Activated T-cell treated with anti-CD3 and anti-CD28 coated beads for 4 hours (primary cell): ENCODE measurements at regions not wholly inside any gene's neighbourhood (a gene's known extent, or its start where the extent isn't known, plus 50 kb on each side); places are given as distances from the start of the nearest gene placed in this dataset.
A peak's percentile ranks its signal among the peaks of the same experiment; 100 is the strongest.

Experiments
- DNase-seq: peaks from one replicate; pipeline ENCODE4 v3.0.0-alpha.2; 2020

- no peak for DNase-seq
Measured at GRCh38 chr2:12978066-12978835, 261.5 kb downstream of the TRIB2 start.

GRCh38 chr2:12979066-12979465, 262.3 kb downstream of the TRIB2 start:
- DNase-seq: no peak

GRCh38 chr2:12980817-12981216, 264.1 kb downstream of the TRIB2 start:
- DNase-seq: no peak

- DNase-seq: no peak
Measured at GRCh38 chr2:12982149-12982584, 265.4 kb downstream of the TRIB2 start.

- DNase-seq: no peak
Measured at GRCh38 chr2:12987246-12987645, 270.5 kb downstream of the TRIB2 start.

GRCh38 chr2:12988279-12988678, 271.5 kb downstream of the TRIB2 start:
- no peak for DNase-seq

- DNase-seq: no peak
Measured at GRCh38 chr2:12990523-12990922, 273.8 kb downstream of the TRIB2 start.

GRCh38 chr2:12998685-12999084, 281.9 kb downstream of the TRIB2 start:
- no peak for DNase-seq

GRCh38 chr2:13000664-13001363, 284.1 kb downstream of the TRIB2 start:
- DNase-seq: no peak

GRCh38 chr2:13001408-13001807, 284.7 kb downstream of the TRIB2 start:
- DNase-seq: no peak

- no peak for DNase-seq
Measured at GRCh38 chr2:13002536-13003331, 286.0 kb downstream of the TRIB2 start.

GRCh38 chr2:13003500-13003899, 286.8 kb downstream of the TRIB2 start:
- no peak for DNase-seq

GRCh38 chr2:13005048-13005447, 288.3 kb downstream of the TRIB2 start:
- no peak for DNase-seq

- no peak for DNase-seq
Measured at GRCh38 chr2:13005761-13006335, 289.1 kb downstream of the TRIB2 start.

GRCh38 chr2:13006426-13006825, 289.7 kb downstream of the TRIB2 start:
- no peak for DNase-seq

GRCh38 chr2:13006829-13007717, 290.3 kb downstream of the TRIB2 start:
- peak; percentile 60 for DNase-seq

GRCh38 chr2:13009027-13009642, 292.4 kb downstream of the TRIB2 start:
- DNase-seq: no peak

- no peak for DNase-seq
Measured at GRCh38 chr2:13010283-13010682, 293.5 kb downstream of the TRIB2 start.

GRCh38 chr2:13014783-13015182, 298.0 kb downstream of the TRIB2 start:
- DNase-seq: no peak

GRCh38 chr2:13015532-13016320, 299.0 kb downstream of the TRIB2 start:
- DNase-seq: no peak

- DNase-seq: no peak
Measured at GRCh38 chr2:13018490-13018889, 301.8 kb downstream of the TRIB2 start.
